HEK293T (cell line): ENCODE measurements at regions not wholly inside any gene's neighbourhood (a gene's known extent, or its start where the extent isn't known, plus 50 kb on each side); places are given as distances from the start of the nearest gene placed in this dataset.

Experiments
- LEF1 ChIP-seq: fragments of 450-650 bp; IDR thresholded peaks from 2 replicates; pipeline ENCODE4 v1.6.1; 2017; ENCODE audit warnings: mild to moderate bottlenecking, borderline replicate concordance
- SP1 ChIP-seq: fragments of 450-650 bp; IDR thresholded peaks from 2 replicates; pipeline ENCODE4 v1.6.1; 2017
- SUZ12 ChIP-seq: fragments of 450-650 bp; IDR thresholded peaks from 2 replicates; pipeline ENCODE4 v1.6.1; 2016; ENCODE audit warnings: mild to moderate bottlenecking

DNA sequence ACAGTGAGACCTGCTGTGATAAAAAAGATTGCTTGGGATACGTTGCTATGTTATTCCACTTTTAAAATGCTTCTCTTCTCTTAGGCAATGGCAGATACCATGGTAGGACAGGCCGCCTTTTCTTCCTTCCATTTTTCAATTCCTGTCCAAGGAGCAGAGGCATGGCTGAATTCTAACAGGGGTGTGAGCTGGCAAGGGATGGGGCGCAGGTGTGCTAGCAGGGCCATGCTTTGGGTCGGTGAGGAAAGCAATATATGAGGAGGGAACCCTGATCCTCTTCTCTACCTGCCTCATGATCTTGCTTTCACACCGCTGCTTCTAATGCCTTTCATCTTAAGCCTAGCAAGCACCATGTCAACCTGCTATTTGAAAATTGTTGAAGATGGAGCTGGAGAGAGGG, 225.0 kb downstream of the KATNAL1 start:
- TF ChIP-seq SP1, result no peak
- no peak for TF ChIP-seq LEF1
- TF ChIP-seq SUZ12, result no peak
